HG02610 (cell line): ENCODE measurements at regions not wholly inside any gene's neighbourhood (a gene's known extent, or its start where the extent isn't known, plus 50 kb on each side); places are given as distances from the start of the nearest gene placed in this dataset.

Experiments
- ATAC-seq: cut with Tn5 transposase; IDR thresholded peaks from one replicate; pipeline ENCODE4 v1.9.1; 2021; ENCODE audit warnings: mild to moderate bottlenecking, moderate library complexity; ENCODE audit not compliant: unreplicated experiment

DNA sequence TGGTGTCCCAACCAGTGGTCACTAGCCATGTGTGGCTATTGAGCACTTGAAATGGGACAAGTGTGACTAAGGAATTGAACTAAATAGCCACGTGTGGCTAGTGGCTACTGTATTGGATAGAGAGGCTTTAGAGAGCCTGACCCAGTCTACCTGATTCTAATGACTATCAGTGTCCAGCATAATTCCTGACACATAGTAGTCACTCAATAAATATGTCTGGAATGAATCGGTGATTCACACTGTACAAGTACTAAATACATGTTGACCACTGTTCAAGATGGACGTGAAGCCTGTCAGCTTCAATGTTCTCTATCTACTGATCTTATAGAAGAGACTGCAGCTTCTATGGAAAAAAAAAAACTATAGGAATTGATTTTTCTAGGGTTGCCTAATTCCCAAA, 57.7 kb upstream of the MAST4 start:
- ATAC-seq: no peak

GRCh38 chr5:66540078-66540477, 56.1 kb upstream of the MAST4 start:
- no peak for ATAC-seq

GRCh38 chr5:66542711-66543110, 53.5 kb upstream of the MAST4 start:
- no peak for ATAC-seq
